A673 (cell line): ENCODE measurements at regions not wholly inside any gene's neighbourhood (a gene's known extent, or its start where the extent isn't known, plus 50 kb on each side); places are given as distances from the start of the nearest gene placed in this dataset.
"Not testable (repeated sequence)": the region's sequence is repeated elsewhere in the genome, so short reads cannot be mapped to it uniquely, and the experiment has no call there.

Experiments
- BruUV-seq: library from RNA; stranded (reverse); fragments of 400-500 nt; replicated peaks from 2 replicates; lab custom pipeline; 2021; lab: Mats Ljungman, UMichigan
- CTCF ChIA-PET: fragments of 300-600 bp; sonication (Branson Sonifier 250); formaldehyde crosslinking; loops from one replicate; lab custom pipeline; 2022; ENCODE audit warnings: antibody characterized with exemption; lab: Charles Lee
- POLR2A ChIA-PET: fragments of 300-600 bp; sonication (Branson Sonifier 250); formaldehyde crosslinking; loops from one replicate; lab custom pipeline; 2022; ENCODE audit warnings: antibody characterized with exemption; ENCODE audit not compliant: low non-redundant PET; lab: Charles Lee
- DNase-seq: peaks from one replicate; pipeline ENCODE4 v3.0.0-alpha.2; 2015; ENCODE audit warnings: low spot score
- H3K27ac ChIP-seq: fragments of 200-600 bp; sonication (generic); 2 replicates; pipeline ENCODE4 v1.5.1; 2016; ENCODE audit warnings: mixed run types, low read depth, mild to moderate bottlenecking, mixed read lengths, antibody characterized with exemption, low read length; ENCODE audit not compliant: poor library complexity, severe bottlenecking
- H3K27me3 ChIP-seq: fragments of 200-600 bp; sonication (generic); replicated peaks from 2 replicates; pipeline ENCODE4 v1.6.1; 2017; ENCODE audit warnings: mixed run types, low read depth, mild to moderate bottlenecking, mixed read lengths, antibody characterized with exemption, low read length; ENCODE audit not compliant: insufficient read depth, poor library complexity
- H3K36me3 ChIP-seq: fragments of 200-600 bp; sonication (generic); 2 replicates; pipeline ENCODE4 v1.6.1; 2016; ENCODE audit warnings: mixed run types, mild to moderate bottlenecking, mixed read lengths, antibody characterized with exemption, low read length; ENCODE audit not compliant: insufficient read depth, poor library complexity, severe bottlenecking
- H3K4me1 ChIP-seq: fragments of 200-600 bp; sonication (generic); 2 replicates; pipeline ENCODE4 v1.6.1; 2017; ENCODE audit warnings: mixed run types, mild to moderate bottlenecking, mixed read lengths, antibody characterized with exemption, low read length; ENCODE audit not compliant: insufficient read depth, poor library complexity, severe bottlenecking
- H3K4me3 ChIP-seq: fragments of 200-600 bp; sonication (generic); 2 replicates; pipeline ENCODE4 v1.5.1; 2016; ENCODE audit warnings: low read depth, mixed run types, mild to moderate bottlenecking, mixed read lengths, low read length; ENCODE audit not compliant: poor library complexity, severe bottlenecking
- H3K9me3 ChIP-seq: fragments of 200-600 bp; sonication (generic); 2 replicates; pipeline ENCODE4 v1.6.1; 2016; ENCODE audit warnings: mixed run types, low read depth, mild to moderate bottlenecking, mixed read lengths, antibody characterized with exemption, low read length; ENCODE audit not compliant: poor library complexity, severe bottlenecking
- EZH2 ChIP-seq: fragments of 200-600 bp; sonication (generic); IDR thresholded peaks from 2 replicates; pipeline ENCODE4 v1.6.1; 2017; ENCODE audit warnings: borderline replicate concordance, low read depth, mild to moderate bottlenecking, mixed read lengths, antibody characterized with exemption, low read length; ENCODE audit not compliant: poor library complexity, severe bottlenecking
- intact Hi-C: fragments of 100-400 bp; cut with micrococcal nuclease; formaldehyde crosslinking; loops from one replicate; pipeline ENCODE4 v1.10.0; 2022; ENCODE audit not compliant: unreplicated experiment
- TF ChIP-seq, protein P1 (sequence below): fragments of 300-800, 200-600 bp; sonication (generic); conservative IDR thresholded peaks from 2 replicates; pipeline ENCODE4 v1.5.1; 2017; ENCODE audit warnings: low read depth, mild to moderate bottlenecking, antibody characterized with exemption, low read length, moderate library complexity, mixed read lengths

- intact Hi-C loops = no loop called here
- TF ChIP-seq EZH2 = no peak
- TF ChIP-seq, protein P1, sequence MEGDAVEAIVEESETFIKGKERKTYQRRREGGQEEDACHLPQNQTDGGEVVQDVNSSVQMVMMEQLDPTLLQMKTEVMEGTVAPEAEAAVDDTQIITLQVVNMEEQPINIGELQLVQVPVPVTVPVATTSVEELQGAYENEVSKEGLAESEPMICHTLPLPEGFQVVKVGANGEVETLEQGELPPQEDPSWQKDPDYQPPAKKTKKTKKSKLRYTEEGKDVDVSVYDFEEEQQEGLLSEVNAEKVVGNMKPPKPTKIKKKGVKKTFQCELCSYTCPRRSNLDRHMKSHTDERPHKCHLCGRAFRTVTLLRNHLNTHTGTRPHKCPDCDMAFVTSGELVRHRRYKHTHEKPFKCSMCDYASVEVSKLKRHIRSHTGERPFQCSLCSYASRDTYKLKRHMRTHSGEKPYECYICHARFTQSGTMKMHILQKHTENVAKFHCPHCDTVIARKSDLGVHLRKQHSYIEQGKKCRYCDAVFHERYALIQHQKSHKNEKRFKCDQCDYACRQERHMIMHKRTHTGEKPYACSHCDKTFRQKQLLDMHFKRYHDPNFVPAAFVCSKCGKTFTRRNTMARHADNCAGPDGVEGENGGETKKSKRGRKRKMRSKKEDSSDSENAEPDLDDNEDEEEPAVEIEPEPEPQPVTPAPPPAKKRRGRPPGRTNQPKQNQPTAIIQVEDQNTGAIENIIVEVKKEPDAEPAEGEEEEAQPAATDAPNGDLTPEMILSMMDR = no peak
- POLR2A ChIA-PET = no interaction called here
- DNase-seq = no peak
- H3K27ac ChIP-seq = no peak overlapping the region
- H3K4me3 ChIP-seq = no peak overlapping the region
- no TSS peak for BruUV-seq
- no peaks in the 10 kb centered on the region for H3K27me3 ChIP-seq
- CTCF ChIA-PET = no interaction called here
- H3K36me3 ChIP-seq = no peaks in the 10 kb centered on the region
- no peaks in the 10 kb centered on the region for H3K4me1 ChIP-seq
- H3K9me3 ChIP-seq = no peaks in the 10 kb centered on the region
These were observed 60.0 kb upstream of the VIPR2 start for GRCh38 chr7:159204664-159205063.

DNA sequence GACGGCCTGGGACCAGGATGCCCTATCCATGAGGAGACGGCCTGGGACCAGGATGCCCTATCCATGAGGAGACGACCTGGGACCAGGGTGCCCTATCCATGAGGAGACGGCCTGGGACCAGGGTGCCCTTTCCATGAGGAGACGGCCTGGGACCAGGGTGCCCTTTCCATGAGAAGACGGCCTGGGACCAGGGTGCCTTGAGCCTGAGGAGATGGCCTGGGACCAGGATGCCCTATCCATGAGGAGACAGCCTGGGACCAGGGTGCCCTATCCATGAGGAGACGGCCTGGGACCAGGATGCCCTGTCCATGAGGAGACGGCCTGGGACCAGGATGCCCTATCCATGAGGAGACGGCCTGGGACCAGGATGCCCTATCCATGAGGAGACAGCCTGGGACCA, 58.6 kb upstream of the VIPR2 start:
- H3K27me3 ChIP-seq, POLR2A ChIA-PET, H3K4me3 ChIP-seq, H3K4me1 ChIP-seq, CTCF ChIA-PET, H3K27ac ChIP-seq, BruUV-seq, DNase-seq, intact Hi-C loops, H3K9me3 ChIP-seq, H3K36me3 ChIP-seq: not testable (repeated sequence)

GRCh38 chr7:159201722-159202330, 57.2 kb upstream of the VIPR2 start:
- ChIA-PET CTCF (no interaction called here), POLR2A (no interaction called here)
- no peaks in the 10 kb centered on the region for H3K9me3 ChIP-seq
- H3K27me3 ChIP-seq = no peaks in the 10 kb centered on the region
- no peak for DNase-seq
- intact Hi-C loops = no loop called here
- no peak overlapping the region for H3K4me3 ChIP-seq
- TF ChIP-seq EZH2 = no peak
- TF ChIP-seq, protein P1 = no peak
- H3K27ac ChIP-seq = no peak overlapping the region
- H3K36me3 ChIP-seq = no peaks in the 10 kb centered on the region
- no TSS peak for BruUV-seq
- H3K4me1 ChIP-seq = peaks cover 11% of the 10 kb centered on the region

DNA sequence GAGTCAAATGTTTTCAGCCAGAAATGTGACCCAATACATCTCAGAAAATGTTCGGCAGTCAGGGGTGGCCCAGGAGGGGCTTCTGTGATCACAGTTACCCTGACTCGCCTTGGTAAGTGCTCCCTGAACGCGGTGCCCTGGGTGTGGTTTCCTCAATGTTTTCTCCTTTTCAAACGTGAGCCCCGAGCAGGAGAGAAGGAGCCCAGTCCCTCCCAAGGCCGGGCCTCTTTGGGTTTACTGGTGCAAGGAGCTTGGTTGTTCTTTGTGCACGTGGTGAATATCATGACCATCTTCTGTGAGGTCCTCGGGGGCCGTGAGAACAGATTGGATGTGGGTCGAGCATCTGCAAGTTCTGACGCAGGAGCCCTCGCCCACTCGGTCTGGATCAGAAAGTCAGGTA, 55.8 kb upstream of the VIPR2 start:
- Histone ChIP-seq H3K4me3 (no peak overlapping the region), H3K27me3 (no peaks in the 10 kb centered on the region), H3K4me1 (peaks cover 25% of the 10 kb centered on the region), H3K9me3 (no peaks in the 10 kb centered on the region), H3K27ac (no peak overlapping the region), H3K36me3 (no peaks in the 10 kb centered on the region)
- no peak for TF ChIP-seq EZH2
- TF ChIP-seq, protein P1 = no peak
- ChIA-PET POLR2A (no interaction called here), CTCF (no interaction called here)
- intact Hi-C loops = no loop called here
- BruUV-seq = no TSS peak
- no peak for DNase-seq
